ENCODE measurements at regions not wholly inside any gene's neighbourhood (a gene's known extent, or its start where the extent isn't known, plus 50 kb on each side); places are given as distances from the start of the nearest gene placed in this dataset.

- TF ChIP-seq, protein P1, sequence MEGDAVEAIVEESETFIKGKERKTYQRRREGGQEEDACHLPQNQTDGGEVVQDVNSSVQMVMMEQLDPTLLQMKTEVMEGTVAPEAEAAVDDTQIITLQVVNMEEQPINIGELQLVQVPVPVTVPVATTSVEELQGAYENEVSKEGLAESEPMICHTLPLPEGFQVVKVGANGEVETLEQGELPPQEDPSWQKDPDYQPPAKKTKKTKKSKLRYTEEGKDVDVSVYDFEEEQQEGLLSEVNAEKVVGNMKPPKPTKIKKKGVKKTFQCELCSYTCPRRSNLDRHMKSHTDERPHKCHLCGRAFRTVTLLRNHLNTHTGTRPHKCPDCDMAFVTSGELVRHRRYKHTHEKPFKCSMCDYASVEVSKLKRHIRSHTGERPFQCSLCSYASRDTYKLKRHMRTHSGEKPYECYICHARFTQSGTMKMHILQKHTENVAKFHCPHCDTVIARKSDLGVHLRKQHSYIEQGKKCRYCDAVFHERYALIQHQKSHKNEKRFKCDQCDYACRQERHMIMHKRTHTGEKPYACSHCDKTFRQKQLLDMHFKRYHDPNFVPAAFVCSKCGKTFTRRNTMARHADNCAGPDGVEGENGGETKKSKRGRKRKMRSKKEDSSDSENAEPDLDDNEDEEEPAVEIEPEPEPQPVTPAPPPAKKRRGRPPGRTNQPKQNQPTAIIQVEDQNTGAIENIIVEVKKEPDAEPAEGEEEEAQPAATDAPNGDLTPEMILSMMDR (IDR thresholded peaks at IDR 0.05): no peak
- TF ChIP-seq EP300 (IDR thresholded peaks at IDR 0.05) (no peak), POLR2AphosphoS5 (IDR thresholded peaks at IDR 0.05) (no peak)
Measured at GRCh38 chr16:52650789-52651188, 103.8 kb upstream of the TOX3 start.

Measured in stomach (tissue), 4 donors.